ENCODE measurements at regions not wholly inside any gene's neighbourhood (a gene's known extent, or its start where the extent isn't known, plus 50 kb on each side); places are given as distances from the start of the nearest gene placed in this dataset.

DNA sequence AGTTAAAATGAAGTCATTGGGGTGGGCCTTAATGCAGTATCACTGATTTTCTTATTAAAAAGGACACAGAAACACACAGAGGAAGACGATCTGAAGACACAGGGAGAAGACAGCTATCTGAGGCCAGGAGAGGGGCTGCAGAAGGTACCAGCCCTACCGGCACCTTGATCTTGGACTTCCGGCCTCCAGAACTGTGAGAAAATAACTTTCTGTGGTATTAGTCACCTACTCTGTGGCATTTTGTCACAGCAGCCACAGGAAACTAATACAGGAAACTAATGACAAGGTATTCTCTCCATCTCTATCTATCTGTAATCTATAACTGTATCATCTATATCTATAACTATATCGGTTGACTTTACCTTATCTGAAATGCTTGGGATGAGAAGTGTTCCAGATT lies 1149.5 kb downstream of the BCL11B start:
- Histone ChIP-seq H3K36me3 (ENCODE audit: control insufficient read depth, insufficient read depth, low read length) (no peaks in the 10 kb centered on the region), H3K4me3 (replicated peaks; ENCODE audit: low read depth, low read length) (no peak overlapping the region), H3K27me3 (replicated peaks; ENCODE audit: control insufficient read depth, insufficient read depth, low read length) (no peaks in the 10 kb centered on the region)
- DNase-seq (ENCODE audit: extremely low read depth, insufficient read length), result no peak
- TF ChIP-seq CTCF (IDR thresholded peaks at IDR 0.05; ENCODE audit: insufficient read depth, low read length, poor library complexity, severe bottlenecking), result no peak

DNA sequence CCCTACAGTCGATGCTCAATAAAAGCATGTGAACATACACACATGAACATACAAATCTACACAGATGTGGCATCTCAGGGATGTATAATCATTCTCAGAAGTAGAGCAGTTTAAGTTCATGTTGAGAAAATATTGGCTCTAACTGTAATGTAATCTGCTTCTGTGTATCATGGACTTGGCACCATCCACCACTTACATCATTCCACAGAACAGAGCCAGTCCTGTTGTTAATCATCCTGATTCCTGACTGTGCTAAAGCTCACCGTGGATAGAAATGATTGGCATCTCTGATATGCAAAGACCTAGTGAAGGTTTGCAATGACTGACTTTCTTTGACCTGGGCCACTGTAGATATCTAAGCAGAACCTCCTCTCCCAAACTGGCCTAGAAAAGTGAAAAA lies 1141.3 kb downstream of the BCL11B start:
- DNase-seq (ENCODE audit: extremely low read depth, insufficient read length), result no peak
- H3K27me3 ChIP-seq (replicated peaks; ENCODE audit: control insufficient read depth, insufficient read depth, low read length), result no peaks in the 10 kb centered on the region
- no peak for TF ChIP-seq CTCF (IDR thresholded peaks at IDR 0.05; ENCODE audit: insufficient read depth, low read length, poor library complexity, severe bottlenecking)
- no peak overlapping the region for H3K4me3 ChIP-seq (replicated peaks; ENCODE audit: low read depth, low read length)
- H3K36me3 ChIP-seq (ENCODE audit: control insufficient read depth, insufficient read depth, low read length), result no peaks in the 10 kb centered on the region

- TF ChIP-seq CTCF (IDR thresholded peaks at IDR 0.05; ENCODE audit: insufficient read depth, low read length, poor library complexity, severe bottlenecking), result no peak
- no peak for DNase-seq (ENCODE audit: extremely low read depth, insufficient read length)
- Histone ChIP-seq H3K36me3 (ENCODE audit: control insufficient read depth, insufficient read depth, low read length) (no peaks in the 10 kb centered on the region), H3K27me3 (replicated peaks; ENCODE audit: control insufficient read depth, insufficient read depth, low read length) (no peaks in the 10 kb centered on the region), H3K4me3 (replicated peaks; ENCODE audit: low read depth, low read length) (no peak overlapping the region)
Observed at GRCh38 chr14:98131406-98131805, 1140.6 kb downstream of the BCL11B start.

GRCh38 chr14:98133806-98134205 lies 1138.2 kb downstream of the BCL11B start:
- TF ChIP-seq CTCF (IDR thresholded peaks at IDR 0.05; ENCODE audit: insufficient read depth, low read length, poor library complexity, severe bottlenecking), result no peak
- no peak for DNase-seq (ENCODE audit: extremely low read depth, insufficient read length)
- H3K27me3 ChIP-seq (replicated peaks; ENCODE audit: control insufficient read depth, insufficient read depth, low read length), result no peaks in the 10 kb centered on the region
- no peak overlapping the region for H3K4me3 ChIP-seq (replicated peaks; ENCODE audit: low read depth, low read length)
- H3K36me3 ChIP-seq (ENCODE audit: control insufficient read depth, insufficient read depth, low read length), result no peaks in the 10 kb centered on the region

DNA sequence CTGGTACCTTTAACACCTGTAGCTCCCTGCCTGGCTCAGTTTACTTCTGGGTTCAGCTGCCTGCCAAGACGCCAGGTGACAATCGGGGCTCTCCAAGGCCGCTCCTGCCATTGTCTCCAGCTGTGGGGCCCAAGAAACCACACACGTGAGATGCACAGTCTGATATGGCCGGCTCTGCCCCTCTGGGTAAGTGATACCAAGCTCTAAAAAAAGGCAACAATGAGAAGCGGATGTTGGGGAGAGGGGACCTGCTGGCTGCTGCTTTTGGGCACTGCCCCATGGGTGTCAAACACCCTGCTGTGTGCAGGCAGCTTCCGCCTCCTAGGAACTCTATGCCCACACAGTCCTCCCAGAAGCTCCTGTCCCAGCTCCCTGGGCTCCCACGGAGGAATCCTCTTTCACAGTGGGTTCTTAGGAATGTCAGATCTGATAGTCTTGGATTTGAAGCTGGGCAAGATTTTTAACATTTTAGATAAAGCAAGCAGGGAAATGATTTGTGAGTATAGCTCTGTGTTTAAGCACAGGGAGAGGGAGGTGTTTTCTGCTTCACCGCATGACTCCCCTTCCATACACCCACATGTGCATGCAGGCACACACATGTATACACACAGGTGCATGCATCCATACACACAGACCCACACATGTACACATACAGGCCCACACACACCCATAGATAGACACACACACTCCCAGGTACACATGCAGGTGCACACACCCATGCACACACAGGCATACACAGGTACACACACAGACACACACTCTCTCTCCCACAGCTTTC lies 1135.8 kb downstream of the BCL11B start:
- no peak for DNase-seq (ENCODE audit: extremely low read depth, insufficient read length)
- TF ChIP-seq CTCF (IDR thresholded peaks at IDR 0.05; ENCODE audit: insufficient read depth, low read length, poor library complexity, severe bottlenecking), result no peak
- H3K36me3 ChIP-seq (ENCODE audit: control insufficient read depth, insufficient read depth, low read length), result no peaks in the 10 kb centered on the region
- no peak overlapping the region for H3K4me3 ChIP-seq (replicated peaks; ENCODE audit: low read depth, low read length)
- no peaks in the 10 kb centered on the region for H3K27me3 ChIP-seq (replicated peaks; ENCODE audit: control insufficient read depth, insufficient read depth, low read length)

Measured in GM06990 (cell line).